H54 (cell line): ENCODE measurements at regions not wholly inside any gene's neighbourhood (a gene's known extent, or its start where the extent isn't known, plus 50 kb on each side); places are given as distances from the start of the nearest gene placed in this dataset.
"Not testable (repeated sequence)": the region's sequence is repeated elsewhere in the genome, so short reads cannot be mapped to it uniquely, and the experiment has no call there.

Experiments used
- DNase-seq: peaks from one replicate; pipeline ENCODE4 v3.0.0; 2011; ENCODE audit warnings: low spot score, mixed read lengths; ENCODE audit not compliant: insufficient read length
- FAIRE-seq: peaks from 3 replicates; lab custom pipeline; 2011; peaks lifted over from hg19 to GRCh38; lab: Jason Lieb, UNC
- POLR2A ChIP-seq: IDR thresholded peaks from 2 replicates; pipeline ENCODE4 v1.6.1; 2011; ENCODE audit warnings: low read depth, mild to moderate bottlenecking, low read length

- no peak for FAIRE-seq
- no peak for DNase-seq
- no peak for TF ChIP-seq POLR2A
Observed at GRCh38 chr18:60092073-60092472, 192.3 kb downstream of the PMAIP1 start.

DNA sequence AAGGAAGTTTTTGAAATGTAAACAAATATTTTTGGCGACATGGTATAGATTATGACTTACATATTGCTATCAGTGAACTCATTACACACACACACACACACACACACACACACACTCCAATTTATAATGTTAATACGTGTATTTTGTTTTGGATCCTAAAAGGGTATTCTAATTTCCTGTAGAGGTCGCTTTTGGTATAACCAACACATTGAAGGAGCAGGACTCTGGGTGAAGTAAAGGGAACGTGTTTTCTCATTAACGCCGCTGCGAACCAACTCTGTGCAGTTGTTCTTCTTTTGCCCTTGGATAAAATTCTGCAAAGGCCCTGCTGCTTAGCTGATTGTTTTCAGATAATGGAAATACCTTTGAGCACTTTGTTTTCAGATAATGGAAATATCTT lies 190.4 kb downstream of the PMAIP1 start:
- FAIRE-seq (no peak), DNase-seq (no peak)
- TF ChIP-seq POLR2A = no peak

DNA sequence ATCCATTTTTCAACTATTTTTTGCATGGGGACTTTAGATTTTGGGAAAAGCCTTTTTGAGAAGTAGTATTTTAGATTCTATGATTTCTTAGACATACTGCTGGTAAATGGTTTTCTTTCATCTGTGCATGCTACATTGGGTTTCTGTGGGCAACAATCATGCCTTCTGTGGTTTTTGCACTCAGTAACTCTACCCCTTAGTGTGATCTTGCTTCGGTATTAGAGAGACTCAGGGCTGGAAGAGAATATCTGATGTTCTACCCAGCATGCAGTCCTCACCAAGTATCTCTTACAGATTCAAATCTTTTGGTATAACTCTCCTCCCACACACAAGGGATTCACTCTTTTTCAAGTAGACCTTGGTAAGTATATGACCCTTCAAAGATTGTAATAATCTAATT lies 183.0 kb downstream of the PMAIP1 start:
- DNase-seq (no peak), FAIRE-seq (no peak)
- no peak for TF ChIP-seq POLR2A

- TF ChIP-seq POLR2A = no peak
- no peak for FAIRE-seq
Observed at GRCh38 chr18:60082282-60082681, 182.5 kb downstream of the PMAIP1 start.

DNA sequence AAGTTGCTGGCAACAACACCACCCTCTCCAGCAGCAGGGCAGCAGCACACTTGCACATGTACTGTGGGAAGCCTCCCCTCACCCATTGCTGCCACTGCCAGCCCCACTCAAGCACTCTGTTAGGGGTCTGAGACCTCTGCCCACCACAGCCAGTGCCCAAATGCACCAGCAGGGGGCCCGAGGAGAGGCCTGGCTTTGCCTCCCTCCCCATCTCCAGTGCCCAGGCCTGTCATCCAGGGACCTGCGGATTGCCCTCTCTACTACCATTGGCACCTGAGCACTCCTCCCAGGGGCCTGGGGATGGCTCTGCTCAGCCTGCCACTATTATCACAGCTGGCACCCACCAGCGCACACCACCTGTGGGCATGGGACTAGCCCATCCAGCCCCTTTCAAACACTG lies 175.7 kb downstream of the PMAIP1 start:
- no peak for TF ChIP-seq POLR2A
- FAIRE-seq (no peak), DNase-seq (no peak)

More at GRCh38 chr18:60082282-60082681, 182.5 kb downstream of the PMAIP1 start:
- no peak for DNase-seq

GRCh38 chr18:60070631-60071030 lies 170.8 kb downstream of the PMAIP1 start:
- TF ChIP-seq POLR2A = no peak
- DNase-seq (no peak), FAIRE-seq (no peak)

DNA sequence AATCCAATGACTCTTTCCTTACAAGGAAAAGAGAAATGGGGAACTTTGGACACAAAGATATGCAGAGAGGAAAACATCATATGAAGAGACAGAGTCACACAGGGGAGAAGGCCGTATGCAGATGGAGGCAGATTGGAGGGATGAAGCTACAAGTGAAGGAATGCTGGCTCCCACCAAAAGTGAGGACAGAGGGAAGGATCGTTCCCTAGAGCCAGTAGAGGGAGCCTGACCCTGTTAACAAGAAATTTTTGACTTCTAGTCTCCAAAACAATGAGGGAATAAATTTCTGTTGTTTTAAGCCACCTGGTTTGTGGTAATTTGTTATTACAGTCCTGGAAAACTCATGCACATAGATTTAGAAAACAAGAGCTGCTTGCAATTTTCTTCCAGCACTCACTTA lies 169.3 kb downstream of the PMAIP1 start:
- DNase-seq = no peak
- TF ChIP-seq POLR2A = no peak
- no peak for FAIRE-seq

DNA sequence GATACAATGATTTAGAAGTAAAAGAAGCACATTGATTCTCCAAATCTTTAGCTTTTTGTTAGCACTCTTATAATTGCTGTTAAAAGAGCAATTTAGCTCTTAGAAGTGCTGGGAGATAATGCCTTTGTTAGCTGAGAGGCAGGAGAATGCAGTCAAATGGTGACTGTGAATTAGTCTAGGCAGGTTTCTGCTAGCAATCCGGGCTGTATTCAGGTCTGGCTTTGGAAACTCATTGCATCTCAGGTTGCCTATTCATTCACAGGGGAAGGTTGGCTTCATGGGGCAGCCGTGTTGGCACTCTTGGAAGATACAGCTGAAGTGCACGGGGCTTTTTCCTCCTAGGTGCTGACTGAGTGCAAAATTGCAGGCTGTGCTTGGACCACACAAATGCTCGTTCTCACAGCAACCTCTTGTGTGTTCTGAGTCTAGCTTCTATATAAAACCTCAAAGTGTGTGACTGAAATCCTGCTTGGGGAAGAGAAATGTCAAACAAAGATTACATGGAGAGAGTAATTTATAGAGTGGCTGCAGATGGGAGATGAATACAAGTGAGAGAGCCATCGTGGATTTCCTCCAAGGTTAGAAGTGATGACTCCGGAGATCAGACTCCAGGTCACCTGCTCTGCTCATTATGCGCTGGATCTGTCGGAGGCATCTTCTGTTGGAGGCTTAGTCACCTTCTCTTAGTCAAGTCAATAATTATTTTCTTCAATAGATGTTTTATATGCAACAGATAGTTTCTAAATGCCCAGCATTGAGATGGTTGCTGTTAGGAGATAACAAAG lies 167.8 kb downstream of the PMAIP1 start:
- no peak for TF ChIP-seq POLR2A
- DNase-seq (no peak), FAIRE-seq (no peak)

DNA sequence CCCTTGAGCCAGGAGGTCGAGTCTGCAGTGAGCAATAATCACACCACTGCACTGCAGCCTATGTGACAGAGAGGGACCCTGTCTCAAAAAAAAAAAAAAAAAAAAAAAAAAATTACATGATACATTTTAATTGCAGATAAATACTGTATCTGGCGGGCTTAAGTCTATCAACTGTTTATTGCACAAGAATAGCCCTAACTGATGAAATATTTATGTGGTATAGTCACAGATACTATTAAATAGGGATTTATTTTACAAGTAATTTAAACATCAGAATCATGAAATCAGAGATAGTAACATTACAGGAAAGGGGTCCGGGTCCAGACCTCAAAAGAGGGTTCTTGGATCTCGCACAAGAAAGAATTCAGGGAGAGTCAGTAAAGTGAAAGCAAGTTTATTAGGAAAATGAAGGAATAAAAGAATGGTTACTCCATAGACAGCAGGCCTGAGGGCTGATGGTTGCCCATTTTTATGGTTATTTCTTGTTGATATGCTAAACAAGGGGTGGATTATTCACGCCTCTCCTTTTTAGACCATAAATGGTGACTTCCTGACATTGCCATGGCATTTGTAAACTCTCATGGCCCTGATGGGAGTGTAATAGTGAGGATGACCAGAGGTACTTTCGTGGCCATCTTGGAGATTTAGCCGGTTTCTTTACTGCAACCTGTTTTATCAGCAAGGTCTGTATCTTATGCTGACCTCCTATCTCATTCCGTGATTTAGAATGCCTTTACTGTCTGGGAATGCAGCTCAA lies 166.6 kb downstream of the PMAIP1 start:
- DNase-seq (no peak), FAIRE-seq (no peak)
- no peak for TF ChIP-seq POLR2A

DNA sequence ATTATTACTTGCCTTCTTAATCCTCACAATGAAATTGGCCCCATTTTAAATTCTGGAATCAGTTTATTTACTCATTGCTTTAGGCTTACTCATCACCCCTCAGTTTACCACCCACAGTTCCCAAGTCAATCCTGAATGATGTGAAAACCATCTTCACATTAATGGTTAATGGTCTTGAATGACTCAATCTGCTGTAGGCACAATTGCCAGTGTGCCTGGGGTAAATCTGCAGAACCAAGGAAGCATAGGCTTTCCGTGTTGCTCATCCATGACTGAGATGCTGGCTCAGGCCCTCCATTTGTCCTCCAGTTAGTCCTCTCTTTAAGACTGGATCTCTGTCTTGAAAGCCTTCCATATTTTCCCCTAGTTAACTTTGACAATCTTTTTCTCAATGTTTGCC lies 164.5 kb downstream of the PMAIP1 start:
- no peak for FAIRE-seq
- no peak for TF ChIP-seq POLR2A
- no peak for DNase-seq

- DNase-seq, FAIRE-seq: not testable (repeated sequence)
Observed at GRCh38 chr18:60062831-60063230, 163.0 kb downstream of the PMAIP1 start.

GRCh38 chr18:60062396-60062795 lies 162.6 kb downstream of the PMAIP1 start:
- FAIRE-seq (no peak), DNase-seq (no peak)
- no peak for TF ChIP-seq POLR2A

DNA sequence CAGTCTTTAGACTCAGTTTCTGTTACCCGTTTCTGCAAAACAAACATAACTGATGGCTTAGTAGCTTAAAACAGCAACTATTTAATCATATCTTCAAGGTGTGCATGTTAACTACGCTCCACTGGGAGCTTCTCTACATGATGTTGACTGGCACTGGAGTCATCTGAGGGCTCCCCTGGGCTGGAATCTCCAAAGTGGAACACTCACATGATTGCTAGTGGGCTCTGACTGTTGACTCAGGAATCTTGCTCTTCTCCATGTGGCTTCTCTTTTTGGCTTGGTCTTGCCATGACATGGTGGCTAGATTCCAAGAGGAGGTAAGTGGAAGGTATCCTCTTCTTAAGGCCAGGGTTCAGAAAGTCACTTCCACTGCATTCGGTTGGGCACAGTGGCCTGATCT lies 160.8 kb downstream of the PMAIP1 start:
- DNase-seq = no peak
- TF ChIP-seq POLR2A = no peak
- FAIRE-seq = no peak

DNA sequence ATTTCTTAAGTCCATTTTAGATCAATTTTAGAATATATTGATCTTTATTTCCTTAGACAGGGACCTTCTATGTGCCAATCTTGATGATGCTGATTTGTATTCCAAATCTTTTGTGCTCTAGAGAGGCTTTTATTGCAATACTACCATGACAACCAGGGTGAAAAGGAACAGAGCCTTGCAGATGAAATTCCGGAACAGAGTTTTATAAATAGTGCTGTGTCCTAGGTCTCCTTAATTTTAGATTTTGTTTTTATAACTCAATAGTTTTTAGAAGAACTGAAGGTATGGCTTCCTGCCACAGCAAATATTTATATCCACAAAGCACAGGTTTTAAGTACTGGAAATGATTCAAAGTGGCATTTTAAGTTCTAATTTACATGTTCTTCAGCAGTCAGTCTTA lies 160.2 kb downstream of the PMAIP1 start:
- TF ChIP-seq POLR2A = no peak
- FAIRE-seq (no peak), DNase-seq (no peak)

DNA sequence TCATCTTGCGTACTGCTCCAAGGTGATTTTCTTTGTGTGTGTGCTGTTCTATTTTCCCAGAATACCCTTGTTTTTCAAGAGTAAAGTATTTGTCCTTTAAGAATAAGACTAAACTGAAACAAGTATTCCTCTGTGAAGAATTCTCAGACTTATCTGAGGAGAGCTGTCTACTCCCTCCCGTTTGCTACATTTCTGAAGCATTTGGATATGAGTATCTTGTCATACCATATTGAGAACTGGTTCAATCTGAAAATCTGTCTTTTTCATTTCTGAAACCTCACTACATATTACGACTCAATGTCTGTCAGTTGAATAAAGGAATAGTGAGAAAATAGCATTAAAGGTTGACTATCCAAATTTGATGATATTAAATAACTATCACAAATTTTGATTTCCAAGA lies 159.4 kb downstream of the PMAIP1 start:
- no peak for TF ChIP-seq POLR2A
- DNase-seq (no peak), FAIRE-seq (no peak)
